Heart left ventricle (tissue), 13 donors: ENCODE measurements at regions not wholly inside any gene's neighbourhood (a gene's known extent, or its start where the extent isn't known, plus 50 kb on each side); places are given as distances from the start of the nearest gene placed in this dataset.
"Not testable (repeated sequence)": the region's sequence is repeated elsewhere in the genome, so short reads cannot be mapped to it uniquely, and the experiment has no call there.

Experiments
- CTCF ChIP-seq, 12 donors: fragments of 200-600 bp; sonication (generic) in 4 of 12; IDR thresholded peaks; one replicate each; pipeline versions ENCODE4 v1.5.0 to v1.8.0; 2018 to 2022; ENCODE audit warnings: antibody characterized with exemption in 12 of 12, mild to moderate bottlenecking in 5 of 12
- POLR2A ChIP-seq, 2 donors: fragments of 450-650 bp; IDR thresholded peaks; one replicate each; pipeline ENCODE4 v1.6.1; 2017; ENCODE audit warnings: antibody characterized with exemption in 2 of 2, mild to moderate bottlenecking in 2 of 2, moderate library complexity in 2 of 2
- donor health status: ischemic (EF 13 %, LVEDD 7.1; RV severe dilation, severe dysfunction).
- donor health status: DM: no; HTN: yes; CAD: no.
- donor health status: DM: no; HTN: no; CAD: no.
- donor health status: ischemic (EF 25% LVEDD 6.9; RV normal size, moderate dysfunction).
- donor health status: ischemic (EF 25% LVEDD 5.7; RV mildly dilated, moderate dysfunction).
- donor health status: ischemic (EF 35%, LVEDD 5.7; RV mildly dilated, moderate dysfunction).
- donor health status: nonischemic (EF 11% LVEDD 7.7; RV severe dilation, severe dysfunction).
- donor health status: DM: yes; HTN: yes; CAD: no.
- donor health status: PGD.
- donor health status: ischemic (EF 29% LVEDD 5.4; RV normal size, mild dysfunction).
- donor health status: nonischemic (EF 23%, LVEDD 6.1; RV moderate dilation, normal function).

- TF ChIP-seq POLR2A, CTCF (IDR thresholded peaks at IDR 0.05): not testable (repeated sequence)
Observed at GRCh38 chr5:62837330-62837729, 258.7 kb downstream of the LRRC70 start.
